ENCODE measurements at regions not wholly inside any gene's neighbourhood (a gene's known extent, or its start where the extent isn't known, plus 50 kb on each side); places are given as distances from the start of the nearest gene placed in this dataset.
A peak's percentile ranks its signal among the peaks of the same experiment; 100 is the strongest.
"Not testable (repeated sequence)": the region's sequence is repeated elsewhere in the genome, so short reads cannot be mapped to it uniquely, and the experiment has no call there.

DNA sequence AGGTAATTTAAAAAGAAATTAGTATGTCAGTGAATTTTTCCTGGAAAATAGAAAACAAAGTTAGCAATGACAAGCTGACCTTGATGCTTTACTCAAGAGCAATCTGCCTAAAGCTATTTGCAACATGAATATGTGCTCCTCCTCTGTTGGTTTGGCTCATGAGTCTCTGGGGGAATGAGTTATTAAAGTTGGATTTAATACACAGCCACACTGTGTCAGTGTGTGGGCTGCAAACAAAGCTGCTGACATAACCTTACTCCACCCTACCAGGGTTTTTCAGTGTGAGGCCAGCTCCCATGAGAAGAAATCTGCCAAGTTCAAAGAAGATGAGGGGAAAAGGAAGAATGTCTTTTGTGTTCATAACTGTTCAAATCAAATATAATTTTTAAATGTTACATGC is 280.5 kb downstream of the TLL1 start:
- no peak for DNase-seq

DNA sequence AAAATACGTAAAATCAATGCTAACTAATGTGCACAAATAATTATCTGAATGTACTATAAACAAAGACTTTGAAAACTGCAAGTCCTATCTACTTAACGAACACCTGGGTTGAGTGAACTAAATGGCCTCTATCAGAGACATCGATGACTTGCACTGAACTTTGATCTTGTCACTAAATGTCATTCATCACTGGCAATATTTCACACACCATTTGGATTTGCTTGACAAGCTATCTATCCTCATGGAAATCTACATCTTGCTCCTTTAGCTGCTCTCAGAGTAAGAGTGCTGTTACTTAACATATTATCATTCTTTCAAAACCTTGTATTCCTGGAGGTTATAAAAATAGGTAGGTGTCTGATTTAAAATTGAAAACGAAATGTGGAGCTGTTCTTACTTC is 289.3 kb downstream of the TLL1 start:
- DNase-seq, result no peak

DNA sequence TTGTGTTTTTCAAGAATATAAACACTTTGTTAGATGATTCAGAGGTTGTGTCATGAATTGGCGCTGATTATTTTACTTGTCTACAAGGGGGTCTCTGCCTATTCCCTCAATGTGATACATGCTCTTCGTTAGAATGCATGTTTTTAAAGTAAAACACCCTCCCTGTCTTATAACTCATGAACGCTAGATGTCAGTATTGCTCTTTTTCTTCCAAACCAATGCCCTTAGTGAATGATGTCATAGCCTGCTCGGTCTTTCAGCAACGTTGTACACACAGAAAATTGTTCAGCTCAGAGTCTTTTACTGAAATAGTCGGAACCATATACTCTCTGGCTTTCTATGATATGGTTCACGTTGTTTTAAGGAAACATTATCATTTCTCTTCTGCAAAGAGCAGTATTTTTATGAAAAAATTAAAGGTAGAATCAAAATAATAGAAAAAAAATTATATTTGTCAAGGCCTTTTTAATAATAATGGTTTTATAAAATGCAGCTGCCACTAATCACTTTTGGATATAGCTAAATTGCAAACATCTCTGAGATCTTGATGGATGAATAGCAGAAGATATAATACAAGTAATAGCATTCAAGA is 292.9 kb downstream of the TLL1 start:
- peak in 1 of 2 donors; percentile 50 for DNase-seq

DNA sequence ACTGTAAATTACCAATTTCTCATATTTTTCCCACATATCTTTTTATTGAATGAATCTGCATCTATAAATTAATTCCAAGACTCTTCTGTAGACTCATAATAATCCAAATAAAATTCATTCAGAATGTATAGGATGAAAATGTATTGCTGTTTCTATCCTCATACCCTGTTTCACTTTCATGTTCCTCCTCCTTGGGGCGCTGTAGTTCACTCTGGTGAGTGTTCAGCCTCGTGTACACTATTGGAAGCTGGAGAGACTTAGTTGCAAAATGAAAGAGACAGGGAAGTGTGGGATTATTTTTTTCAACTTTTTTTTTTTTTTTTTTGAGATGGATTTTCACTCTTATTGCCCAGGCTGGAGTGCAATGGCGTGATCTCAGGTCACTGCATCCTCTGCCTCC is 296.1 kb downstream of the TLL1 start:
- DNase-seq, result no peak

DNA sequence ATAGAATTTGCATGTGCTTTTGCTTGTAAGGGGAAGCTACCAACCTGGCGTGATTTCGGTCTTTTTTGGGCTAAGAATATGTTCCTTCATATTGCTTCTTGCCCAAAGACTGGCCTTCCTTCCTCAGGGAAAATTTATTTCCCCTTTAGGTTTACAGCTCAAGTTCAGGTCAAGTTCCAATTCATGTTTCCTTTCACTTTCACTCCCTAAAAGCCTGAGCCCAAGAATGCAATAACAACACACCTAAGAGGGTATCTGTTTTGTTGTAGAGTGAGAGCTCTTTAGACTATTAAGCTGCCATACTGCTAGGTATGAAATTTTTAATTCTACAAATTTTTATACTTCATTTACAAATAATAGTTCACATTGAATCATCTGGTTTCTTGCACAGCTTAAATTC is 299.6 kb downstream of the TLL1 start:
- no peak for DNase-seq

DNA sequence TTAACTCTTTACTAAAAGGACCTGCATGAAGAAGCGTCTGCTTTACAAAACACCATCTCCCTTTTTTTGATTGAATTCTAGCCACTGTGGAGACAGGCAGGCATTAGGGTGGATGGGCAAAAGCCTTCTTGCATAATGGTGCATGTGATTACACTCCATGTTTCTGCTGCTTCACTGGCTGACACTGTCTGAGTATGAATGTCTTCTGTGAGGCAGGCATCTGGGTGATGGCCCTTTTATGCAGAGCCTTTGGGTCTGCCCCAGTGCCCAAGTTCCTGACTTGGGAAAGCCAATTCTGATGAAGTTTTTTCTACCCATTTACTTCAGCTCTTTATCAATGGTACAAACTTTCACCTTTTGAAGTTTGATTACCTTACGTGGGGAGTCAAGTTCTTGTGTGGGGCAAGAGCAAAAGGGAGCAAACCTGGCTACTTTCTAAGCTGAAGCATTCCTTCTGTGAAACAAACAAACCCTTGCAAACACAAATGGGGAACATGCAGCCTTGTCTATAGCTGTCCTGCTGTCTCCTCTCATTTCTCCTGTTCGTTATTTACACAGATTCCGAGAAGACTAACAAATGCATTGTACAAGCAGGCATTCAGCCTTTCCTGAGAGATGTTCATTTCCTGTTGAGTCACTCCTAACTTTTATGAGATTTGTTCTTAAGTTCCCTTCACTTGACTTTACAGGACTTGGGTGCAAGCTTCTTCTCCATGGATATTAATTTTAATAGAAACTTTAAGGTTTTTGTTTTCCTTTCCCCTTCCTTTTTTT is 301.9 kb downstream of the TLL1 start:
- DNase-seq, result no peak

DNA sequence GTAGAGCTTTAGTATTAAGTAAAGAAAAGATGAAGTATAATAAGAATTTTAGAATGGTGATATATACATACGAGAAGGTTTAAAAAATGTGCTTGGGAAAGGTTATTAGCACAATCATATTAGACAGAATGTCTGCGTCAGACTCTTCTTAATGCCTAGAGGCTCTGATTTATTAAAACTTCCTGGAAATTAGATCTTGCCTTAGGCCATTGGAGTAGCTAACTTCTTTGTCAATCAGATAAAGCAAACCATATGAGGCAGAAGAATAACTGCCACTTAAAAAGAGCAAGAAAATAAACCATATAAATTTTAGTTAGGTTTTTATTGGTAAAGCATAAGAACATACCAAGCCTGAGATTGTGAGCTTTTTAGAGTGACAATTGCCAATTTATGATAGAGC is 309.1 kb downstream of the TLL1 start:
- DNase-seq, result no peak

DNA sequence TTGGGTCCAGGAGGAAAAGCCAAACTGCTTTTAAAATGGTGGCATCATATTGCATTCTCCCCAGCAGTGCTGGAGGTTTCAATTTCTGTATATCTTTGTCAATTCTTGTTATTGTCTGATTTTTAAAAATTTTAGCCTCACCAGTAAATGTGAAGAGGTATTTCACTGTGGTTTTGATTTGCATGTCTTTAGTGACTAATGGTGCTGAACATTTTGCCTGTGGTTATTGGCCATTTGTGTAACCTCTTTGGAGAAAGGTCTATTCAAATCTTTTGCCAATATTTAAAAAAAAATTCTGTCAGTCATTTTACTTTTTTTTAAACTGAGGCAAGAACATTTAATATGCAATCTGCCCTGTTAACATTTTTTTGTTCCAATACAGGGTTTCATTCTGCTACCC is 322.1 kb downstream of the TLL1 start:
- no peak for DNase-seq

DNA sequence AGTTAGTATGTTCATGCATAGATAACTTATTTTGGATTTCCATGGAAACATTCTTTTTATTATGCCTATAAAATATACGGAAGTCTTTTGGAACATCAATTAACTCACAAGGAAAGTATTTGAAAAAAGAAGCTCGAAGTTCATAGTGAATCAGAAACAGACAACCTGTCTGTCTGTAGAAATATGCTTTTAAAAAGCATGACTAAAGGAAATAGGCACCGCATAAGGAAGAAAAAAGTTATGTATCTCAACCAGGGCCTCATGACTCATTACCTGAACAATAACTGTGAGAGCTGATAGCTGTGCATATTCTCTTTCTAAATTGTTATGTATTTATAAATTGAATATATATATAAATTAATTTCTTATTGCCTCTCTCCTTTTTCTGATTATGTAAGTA is 324.1 kb downstream of the TLL1 start:
- DNase-seq, result no peak

DNA sequence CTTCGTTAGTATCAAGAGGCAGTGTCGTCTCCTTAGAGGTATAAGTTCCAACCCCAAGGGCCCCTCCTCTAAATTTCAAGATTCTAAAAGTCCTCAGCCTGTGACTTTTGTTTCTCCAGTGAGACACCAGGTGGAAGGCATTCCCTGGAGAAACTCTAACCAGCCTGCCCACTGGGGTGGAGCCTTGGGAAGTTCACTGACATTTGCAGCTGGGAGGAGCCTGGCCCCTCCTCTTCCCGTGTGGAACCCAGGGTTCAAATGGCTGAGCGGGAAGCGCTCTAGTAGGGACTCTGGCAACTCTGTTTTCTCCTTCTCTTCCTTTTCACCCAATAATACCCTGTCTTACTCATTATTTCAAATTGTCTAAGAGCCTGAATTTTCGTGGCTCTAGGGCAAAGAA is 325.0 kb downstream of the TLL1 start:
- no peak for DNase-seq

DNA sequence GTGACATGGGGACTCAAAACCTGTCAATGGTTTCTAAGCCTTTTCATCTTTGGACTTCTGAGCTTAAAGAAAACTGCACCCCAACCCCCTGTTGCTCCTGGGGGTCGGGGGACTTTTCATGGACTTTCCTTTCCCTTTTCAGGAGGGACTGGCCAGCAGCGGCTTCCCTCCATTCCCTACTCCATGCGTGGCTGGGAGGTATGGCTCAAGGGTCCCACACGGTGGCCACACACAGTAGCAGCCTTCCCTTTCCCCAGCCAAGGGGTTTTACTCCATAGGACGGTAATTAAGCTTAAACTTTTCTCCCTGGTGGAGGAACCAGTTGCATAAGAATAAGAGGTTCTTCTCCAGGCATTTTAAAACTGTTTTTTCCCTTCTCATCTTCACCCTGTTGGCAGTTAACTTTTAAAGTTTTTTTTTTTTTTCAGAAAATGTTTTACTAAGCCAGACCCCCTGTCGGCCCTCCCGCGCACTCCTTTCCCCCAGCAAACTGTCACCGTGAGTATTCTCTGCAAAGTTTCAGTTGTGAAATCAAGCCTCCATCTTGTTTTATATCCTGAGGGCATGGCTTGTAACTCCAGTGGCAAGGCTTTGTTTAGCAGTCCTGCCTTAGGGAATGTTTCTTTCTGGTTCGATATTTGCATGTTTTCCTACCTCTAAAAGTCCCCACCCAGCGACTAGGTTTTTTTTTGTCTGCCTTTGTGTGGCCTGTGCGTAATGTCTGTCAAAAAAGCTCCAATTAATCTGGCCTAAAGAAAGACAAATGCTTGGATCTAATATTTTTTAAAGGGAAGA is 325.7 kb downstream of the TLL1 start:
- no peak for DNase-seq

DNA sequence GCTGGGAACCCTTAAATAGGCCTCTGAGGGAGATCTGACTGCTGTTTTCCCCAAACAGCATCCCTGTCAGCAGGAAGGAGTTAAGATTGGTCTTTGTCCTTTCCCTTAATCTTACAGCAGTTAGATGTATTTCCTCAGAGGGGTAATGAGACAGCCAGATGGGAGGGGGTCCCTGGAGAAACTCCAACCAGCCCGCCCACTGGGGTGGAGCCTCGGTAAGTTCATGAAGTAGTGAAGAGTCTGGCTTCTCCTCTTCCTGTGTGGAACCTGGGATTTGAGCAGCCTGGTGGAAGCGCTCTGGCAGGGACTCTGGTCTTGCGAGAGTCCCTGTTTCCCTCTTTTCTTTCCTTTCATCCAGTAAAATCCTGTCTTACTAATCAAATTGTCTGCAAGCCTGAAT is 330.0 kb downstream of the TLL1 start:
- DNase-seq, result no peak

DNA sequence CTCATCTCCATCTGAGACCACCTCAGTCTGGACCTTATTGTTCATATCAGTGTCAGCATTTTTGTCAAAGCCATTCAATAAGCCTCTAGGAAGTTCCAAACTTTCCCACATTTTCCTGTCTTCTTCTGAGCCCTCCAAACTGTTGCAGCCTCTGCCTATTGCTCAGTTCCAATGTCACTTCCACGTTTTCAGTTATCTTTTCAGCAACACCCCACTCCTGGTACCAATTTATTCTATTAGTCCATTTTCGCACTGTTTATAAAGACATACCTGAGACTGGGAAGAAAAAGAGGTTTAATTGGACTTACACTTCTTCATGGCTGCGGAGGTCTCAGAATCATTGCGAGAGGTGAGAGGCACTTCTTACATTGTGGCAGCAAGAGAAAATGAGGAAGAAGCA is 339.3 kb downstream of the TLL1 start:
- DNase-seq, result not testable (repeated sequence)

DNA sequence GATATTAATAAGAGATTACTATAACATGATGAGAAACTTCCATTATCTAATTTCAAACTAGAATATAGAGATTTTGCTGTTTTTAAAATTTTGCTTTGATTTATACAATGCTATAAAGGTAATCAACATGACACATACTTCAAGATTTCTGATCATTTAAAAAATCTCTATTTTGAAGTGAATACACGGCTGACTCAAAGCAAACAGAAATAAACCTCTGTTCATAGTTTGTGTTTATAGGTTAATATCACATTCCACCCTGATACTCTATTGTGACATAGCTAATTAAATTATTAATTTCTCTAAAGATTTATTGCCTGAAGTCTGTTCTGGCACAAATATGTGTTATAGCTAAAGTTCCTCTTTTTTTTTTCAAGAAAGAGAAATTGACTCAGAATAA is 349.2 kb downstream of the TLL1 start:
- DNase-seq, result no peak

DNA sequence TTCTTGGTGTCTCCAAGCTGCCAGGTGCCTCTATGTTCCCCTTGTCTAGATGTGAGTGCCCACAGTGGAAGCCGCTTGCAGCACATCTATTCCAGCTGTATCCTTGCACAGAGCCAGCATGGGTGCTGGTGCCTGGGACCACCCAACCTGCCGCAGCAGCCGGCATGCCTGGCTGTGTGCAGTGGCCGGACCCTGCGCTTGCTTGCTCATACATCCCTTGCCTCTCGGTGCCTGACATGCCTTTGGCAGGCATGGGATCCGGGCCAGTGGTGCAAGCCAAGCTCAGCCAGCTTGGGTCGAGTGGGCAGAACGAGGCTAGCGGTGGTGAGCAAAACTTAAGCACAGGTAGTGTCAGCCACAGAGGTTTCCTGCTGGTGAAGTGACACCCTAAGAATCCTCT is 355.1 kb downstream of the TLL1 start:
- no peak for DNase-seq

DNA sequence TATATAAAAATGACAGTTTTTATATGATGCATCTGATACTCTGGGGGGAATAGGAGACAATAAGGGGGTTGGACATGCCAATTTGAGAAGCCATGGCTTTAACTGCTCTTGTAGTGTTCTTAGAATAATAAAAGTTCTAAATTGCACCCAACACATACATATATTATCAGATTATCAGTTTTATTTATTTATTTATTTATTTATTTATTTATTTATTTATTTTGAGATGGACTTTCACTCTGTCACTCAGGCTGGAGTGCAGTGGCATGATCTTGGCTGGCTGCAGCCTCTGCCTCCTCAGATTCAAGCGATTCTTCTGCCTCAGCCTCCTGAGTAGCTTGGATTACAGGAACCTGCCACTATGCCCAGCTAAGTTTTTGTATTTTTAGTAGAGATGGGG is 356.8 kb downstream of the TLL1 start:
- DNase-seq, result no peak

DNA sequence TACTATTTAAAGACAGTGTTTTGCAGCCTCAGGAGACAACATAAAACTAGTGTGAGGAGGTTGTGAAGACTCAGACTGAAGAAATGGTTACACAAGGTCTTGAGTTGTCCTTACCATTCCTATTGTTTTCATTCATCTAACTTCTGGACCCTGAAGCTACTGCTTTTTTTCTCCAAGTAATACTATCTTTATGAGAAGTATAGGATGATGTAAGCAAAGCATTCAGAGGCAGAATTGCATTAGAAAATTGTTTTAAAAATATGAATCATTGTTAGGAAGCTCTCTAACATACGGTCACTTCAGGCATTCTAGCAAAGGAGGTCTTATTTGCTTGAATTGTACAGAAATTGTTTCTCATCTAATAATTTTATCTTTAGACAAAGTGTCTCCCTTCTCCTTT is 357.8 kb downstream of the TLL1 start:
- DNase-seq, result no peak

DNA sequence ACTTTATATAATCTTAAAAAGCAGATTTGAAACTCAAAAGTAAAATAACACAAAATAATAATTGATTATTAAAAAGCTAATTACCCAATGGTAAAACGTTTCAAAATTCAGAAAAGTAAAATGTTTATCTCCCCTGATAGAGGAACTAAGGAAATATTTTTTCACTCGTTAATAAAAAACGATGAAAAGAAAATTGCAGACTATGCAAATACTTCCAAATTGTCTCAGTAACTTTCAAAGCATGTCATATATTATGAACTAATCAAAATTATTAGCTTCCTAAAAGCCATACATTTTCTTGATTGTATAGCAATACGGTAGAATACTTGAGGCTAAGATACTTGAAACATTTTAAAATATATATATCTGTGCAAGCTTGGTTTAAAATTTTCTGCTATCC is 366.3 kb downstream of the TLL1 start:
- DNase-seq, result no peak

DNA sequence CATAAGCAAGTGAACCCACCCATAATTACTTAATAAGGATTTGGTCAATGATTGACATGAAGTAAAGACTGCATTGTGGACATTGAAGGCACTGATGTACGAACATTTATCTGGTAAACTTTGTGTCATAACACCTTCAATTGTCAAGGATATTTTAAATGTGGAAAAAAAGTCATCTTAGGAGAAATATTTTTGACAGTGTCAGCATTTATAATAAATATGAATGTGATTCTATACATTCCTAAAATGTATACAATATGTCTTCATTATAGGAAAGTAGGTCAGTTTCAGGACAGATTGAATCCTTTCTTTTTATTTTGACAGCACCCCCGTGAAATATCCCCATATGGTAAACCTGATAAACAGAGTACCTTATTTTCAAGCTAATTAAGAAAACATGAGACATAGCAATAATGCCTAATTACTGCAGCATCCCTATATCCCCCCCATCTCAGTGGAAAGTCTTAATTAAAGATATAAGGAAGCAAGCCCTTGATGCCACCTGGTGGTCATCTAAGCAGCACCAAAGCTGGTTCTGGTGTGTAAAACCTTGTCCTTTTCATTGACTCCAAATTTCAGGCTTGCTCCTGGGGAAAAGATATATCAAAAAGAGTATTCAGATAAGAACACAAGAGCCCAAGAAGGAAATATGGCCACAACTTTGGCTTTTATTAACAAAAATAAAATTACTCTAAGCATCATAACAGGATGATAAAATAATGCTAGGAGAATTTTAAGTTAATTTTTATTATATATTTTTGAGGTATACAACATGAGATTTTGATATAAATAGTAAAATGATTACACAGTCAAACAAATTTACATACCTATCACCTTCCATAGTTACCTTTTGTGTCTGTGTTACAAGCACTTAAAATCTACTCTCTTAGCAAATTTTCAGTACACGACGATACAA is 379.7 kb downstream of the TLL1 start:
- DNase-seq, result peak in 1 of 2 donors; percentile 2

DNA sequence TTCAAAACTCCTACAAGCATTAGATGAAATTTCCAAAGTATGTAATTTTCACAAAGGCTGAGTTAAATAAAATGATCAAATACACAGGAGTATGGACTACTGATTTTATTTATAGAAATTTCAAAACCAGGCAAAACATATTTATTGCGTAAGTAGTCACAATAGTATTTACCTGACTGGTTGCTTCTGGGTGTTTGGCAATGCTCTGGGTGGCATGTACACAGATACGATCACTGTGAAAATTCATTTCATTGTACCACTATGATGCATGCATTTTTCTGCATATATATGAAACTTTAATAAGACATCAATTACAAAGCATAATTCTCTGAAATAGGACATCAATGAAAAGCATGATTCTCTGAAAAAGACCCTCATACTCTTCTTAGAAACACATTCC is 384.2 kb downstream of the TLL1 start:
- DNase-seq, result no peak

DNA sequence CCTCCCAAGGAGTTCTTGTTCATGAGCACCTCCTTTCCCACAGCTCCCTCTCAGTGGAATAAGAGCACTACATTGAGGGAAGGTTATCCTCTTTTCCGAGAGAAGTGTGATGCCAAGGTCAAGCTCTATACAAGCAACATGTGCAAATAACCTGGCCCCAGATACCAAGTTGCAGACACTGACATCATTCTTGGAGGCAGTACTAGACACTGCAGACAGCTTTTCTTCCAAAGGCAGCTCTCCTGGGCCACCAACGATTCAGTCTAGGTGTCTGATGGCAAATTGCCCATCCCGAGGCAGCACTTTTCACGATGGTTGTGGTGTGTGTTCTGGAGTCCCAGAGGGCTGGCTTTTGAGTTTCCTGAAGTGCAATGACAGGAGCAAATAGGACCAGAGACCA is 384.9 kb downstream of the TLL1 start:
- DNase-seq, result no peak

DNA sequence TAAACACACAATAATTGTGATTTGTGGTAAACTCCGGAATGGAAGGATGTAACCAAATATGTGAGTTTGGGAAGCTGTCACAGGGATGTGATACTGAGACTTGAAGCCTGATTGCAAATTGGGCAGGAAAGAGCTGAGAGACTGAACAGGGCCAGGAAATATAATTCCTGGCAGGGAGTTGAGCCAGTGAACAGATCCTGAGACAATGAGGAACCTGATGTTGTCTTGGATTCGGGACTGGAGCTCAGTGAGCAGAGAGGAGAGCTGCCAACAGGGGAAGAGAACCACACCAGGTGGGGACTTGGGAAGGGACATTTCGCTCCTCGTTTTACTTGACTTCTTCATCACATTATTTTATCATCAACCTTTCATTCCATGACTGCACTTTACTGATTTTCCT is 386.0 kb downstream of the TLL1 start:
- no peak for DNase-seq

DNA sequence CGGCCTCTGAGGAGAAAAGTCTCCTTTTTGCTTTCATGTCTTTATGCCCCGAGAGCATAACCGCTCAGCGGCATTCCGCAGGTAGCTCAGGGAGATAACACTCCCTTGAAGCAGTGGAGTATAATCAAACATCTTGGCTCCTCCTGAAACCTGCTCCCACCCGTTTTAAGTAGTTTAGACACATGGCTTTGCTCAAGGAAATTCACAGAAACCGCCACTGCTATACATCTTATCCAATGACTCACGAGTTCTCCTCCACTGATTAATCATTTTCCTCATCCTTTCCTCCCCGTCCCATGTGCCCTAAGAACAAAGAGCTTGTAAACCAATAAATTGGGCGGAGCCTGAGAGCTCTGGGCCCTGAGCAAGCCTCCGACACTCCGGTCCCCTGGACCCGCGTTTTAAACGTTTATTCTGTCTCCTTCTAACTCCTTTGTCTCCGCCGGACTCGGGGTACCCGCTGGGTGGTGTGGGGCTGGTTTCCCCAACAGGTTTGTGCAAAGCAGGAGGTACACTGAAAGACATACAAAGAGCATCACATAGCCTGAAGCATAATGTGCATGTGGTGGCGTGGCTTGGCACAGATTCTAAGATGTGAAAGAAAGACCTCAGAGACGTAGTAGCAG is 401.2 kb downstream of the TLL1 start:
- no peak for DNase-seq

Measured in CD4-positive, alpha-beta T cell treated with Interferon alpha-2 for 1 hour (primary cell).